ENCODE measurements at regions not wholly inside any gene's neighbourhood (a gene's known extent, or its start where the extent isn't known, plus 50 kb on each side); places are given as distances from the start of the nearest gene placed in this dataset.

- no peaks in the 10 kb centered on the region for H3K27me3 ChIP-seq (ENCODE audit: control insufficient read depth in 4 of 4, insufficient read depth in 4 of 4, low read length in 3 of 4)
- no peaks in the 10 kb centered on the region for H3K36me3 ChIP-seq (ENCODE audit: control insufficient read depth in 4 of 4, insufficient read depth in 3 of 4, low read depth in 1 of 4, low read length in 3 of 4)
- TF ChIP-seq, protein P1, sequence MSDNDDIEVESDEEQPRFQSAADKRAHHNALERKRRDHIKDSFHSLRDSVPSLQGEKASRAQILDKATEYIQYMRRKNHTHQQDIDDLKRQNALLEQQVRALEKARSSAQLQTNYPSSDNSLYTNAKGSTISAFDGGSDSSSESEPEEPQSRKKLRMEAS (IDR thresholded peaks at IDR 0.05) = no peak
- TF ChIP-seq FOXA2 (IDR thresholded peaks at IDR 0.05) = no peak
- TF ChIP-seq FOXA1 (IDR thresholded peaks at IDR 0.05) = no peak
- TF ChIP-seq RXRA (IDR thresholded peaks at IDR 0.05) = no peak
- no peak for TF ChIP-seq YY1 (IDR thresholded peaks at IDR 0.05)
- no peak for TF ChIP-seq JUND (IDR thresholded peaks at IDR 0.05)
- no peak for TF ChIP-seq REST (IDR thresholded peaks at IDR 0.05)
- no peak for TF ChIP-seq TAF1 (conservative IDR thresholded peaks at IDR 0.05)
- TF ChIP-seq EGR1 (IDR thresholded peaks at IDR 0.05; ENCODE audit: low read depth in 2 of 2) = no peak
- no peak for TF ChIP-seq GABPA (IDR thresholded peaks at IDR 0.05 in 1 of 2, conservative IDR thresholded peaks at IDR 0.05 in 1 of 2)
- no peak for TF ChIP-seq ATF3 (IDR thresholded peaks at IDR 0.05)
- TF ChIP-seq SP1 (IDR thresholded peaks at IDR 0.05) = no peak
- TF ChIP-seq, protein P2, sequence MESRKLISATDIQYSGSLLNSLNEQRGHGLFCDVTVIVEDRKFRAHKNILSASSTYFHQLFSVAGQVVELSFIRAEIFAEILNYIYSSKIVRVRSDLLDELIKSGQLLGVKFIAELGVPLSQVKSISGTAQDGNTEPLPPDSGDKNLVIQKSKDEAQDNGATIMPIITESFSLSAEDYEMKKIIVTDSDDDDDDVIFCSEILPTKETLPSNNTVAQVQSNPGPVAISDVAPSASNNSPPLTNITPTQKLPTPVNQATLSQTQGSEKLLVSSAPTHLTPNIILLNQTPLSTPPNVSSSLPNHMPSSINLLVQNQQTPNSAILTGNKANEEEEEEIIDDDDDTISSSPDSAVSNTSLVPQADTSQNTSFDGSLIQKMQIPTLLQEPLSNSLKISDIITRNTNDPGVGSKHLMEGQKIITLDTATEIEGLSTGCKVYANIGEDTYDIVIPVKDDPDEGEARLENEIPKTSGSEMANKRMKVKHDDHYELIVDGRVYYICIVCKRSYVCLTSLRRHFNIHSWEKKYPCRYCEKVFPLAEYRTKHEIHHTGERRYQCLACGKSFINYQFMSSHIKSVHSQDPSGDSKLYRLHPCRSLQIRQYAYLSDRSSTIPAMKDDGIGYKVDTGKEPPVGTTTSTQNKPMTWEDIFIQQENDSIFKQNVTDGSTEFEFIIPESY (IDR thresholded peaks at IDR 0.05) = no peak
- no peak for TF ChIP-seq HNF4A (conservative IDR thresholded peaks at IDR 0.05)
- H3K9me3 ChIP-seq (ENCODE audit: control insufficient read depth in 4 of 4, low read length in 3 of 4) = no peaks in the 10 kb centered on the region
- H3K4me3 ChIP-seq (ENCODE audit: low read depth in 1 of 3, low read length in 3 of 3) = no peak overlapping the region
- peaks cover 0 to 2% (median 0%) of the 10 kb centered on the region in 4 donors for H3K4me1 ChIP-seq (ENCODE audit: control insufficient read depth in 4 of 4, insufficient read depth in 4 of 4, low read length in 3 of 4)
- no peak overlapping the region for H3K9ac ChIP-seq (ENCODE audit: low read depth in 1 of 2, low read length in 2 of 2)
- WGBS = 69% methylated on average over 1 of the region's 1 CpG
- no peak overlapping the region for H3K27ac ChIP-seq (ENCODE audit: low read depth in 1 of 2, low read length in 2 of 2)
- no peak for DNase-seq (ENCODE audit: low spot score)
Observed at GRCh38 chr10:28945959-28946358, 268.6 kb downstream of the BAMBI start.

GRCh38 chr10:28946479-28946878 is 269.2 kb downstream of the BAMBI start:
- no peak for DNase-seq (ENCODE audit: low spot score)
- H3K4me1 ChIP-seq (ENCODE audit: control insufficient read depth in 4 of 4, insufficient read depth in 4 of 4, low read length in 3 of 4) = no peaks in the 10 kb centered on the region
- H3K9me3 ChIP-seq (ENCODE audit: control insufficient read depth in 4 of 4, low read length in 3 of 4) = no peaks in the 10 kb centered on the region
- H3K27me3 ChIP-seq (ENCODE audit: control insufficient read depth in 4 of 4, insufficient read depth in 4 of 4, low read length in 3 of 4) = no peaks in the 10 kb centered on the region
- H3K9ac ChIP-seq (ENCODE audit: low read depth in 1 of 2, low read length in 2 of 2) = no peak overlapping the region
- H3K36me3 ChIP-seq (ENCODE audit: control insufficient read depth in 4 of 4, insufficient read depth in 3 of 4, low read depth in 1 of 4, low read length in 3 of 4) = no peaks in the 10 kb centered on the region
- TF ChIP-seq RAD21 (IDR thresholded peaks at IDR 0.05) = no peak
- 88% methylated on average over 2 of the region's 2 CpGs for WGBS
- H3K4me3 ChIP-seq (ENCODE audit: low read depth in 1 of 3, low read length in 3 of 3) = no peak overlapping the region
- H3K27ac ChIP-seq (ENCODE audit: low read depth in 1 of 2, low read length in 2 of 2) = no peak overlapping the region
